ENCODE measurements at regions not wholly inside any gene's neighbourhood (a gene's known extent, or its start where the extent isn't known, plus 50 kb on each side); places are given as distances from the start of the nearest gene placed in this dataset.

DNA sequence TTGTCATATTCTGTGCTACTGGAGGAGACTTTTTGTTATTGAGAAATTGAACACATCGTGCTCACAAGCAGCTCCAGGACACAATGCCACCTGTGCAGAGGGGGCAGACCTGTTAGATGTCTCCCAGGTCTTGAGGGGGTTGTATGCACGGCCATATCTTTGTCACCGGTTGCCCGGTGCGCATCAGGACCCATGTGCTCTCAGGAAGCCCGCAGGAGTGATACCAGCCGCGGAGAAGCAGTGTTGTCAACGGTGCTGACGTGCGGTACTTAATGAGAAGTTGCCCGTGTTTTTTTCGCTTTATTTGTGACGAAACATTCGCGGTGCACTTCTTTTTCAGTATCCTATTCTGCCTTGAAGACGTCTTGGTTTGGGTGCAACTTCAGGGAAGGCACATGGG, 128.2 kb upstream of the RTL1 start:
- H3K27me3 ChIP-seq (ENCODE audit: insufficient read depth): no peaks in the 10 kb centered on the region
- H2AFZ ChIP-seq (ENCODE audit: low read depth): no peak overlapping the region
- POLR2A ChIA-PET: no interaction called here
- H4K20me1 ChIP-seq (ENCODE audit: insufficient read depth): no peaks in the 10 kb centered on the region
- no peak for DNase-seq
- H3K9me2 ChIP-seq: no peaks in the 10 kb centered on the region
- no peaks in the 10 kb centered on the region for H3K4me1 ChIP-seq (ENCODE audit: control insufficient read depth in 1 of 2, insufficient read depth in 2 of 2, low read depth in 1 of 2, low read length in 1 of 2)
- H3K4me2 ChIP-seq: no peak overlapping the region
- no peaks in the 10 kb centered on the region for H3K79me2 ChIP-seq (ENCODE audit: insufficient read depth)
- H3K9ac ChIP-seq: no peak overlapping the region
- no peaks in the 10 kb centered on the region for H3F3A ChIP-seq (replicated peaks; ENCODE audit: insufficient read depth)
- TF ChIP-seq MEF2A (IDR thresholded peaks at IDR 0.05; ENCODE audit: borderline replicate concordance, low read depth) (no peak), EZH2phosphoT487 (IDR thresholded peaks at IDR 0.05; ENCODE audit: borderline replicate concordance, low read depth) (no peak), TAF1 (IDR thresholded peaks at IDR 0.05; ENCODE audit: borderline replicate concordance, low read depth, low read length) (no peak), CHD2 (IDR thresholded peaks at IDR 0.05; ENCODE audit: low read length, partially characterized antibody) (no peak), FOSL2 (IDR thresholded peaks at IDR 0.05; ENCODE audit: borderline replicate concordance, low read depth) (no peak), TCF12 (IDR thresholded peaks at IDR 0.05) (no peak), EP300 (IDR thresholded peaks at IDR 0.05; ENCODE audit: borderline replicate concordance in 1 of 2, low read depth in 1 of 2, low read length in 1 of 2) (no peak), GABPA (IDR thresholded peaks at IDR 0.05; ENCODE audit: low read depth) (no peak), NFIC (IDR thresholded peaks at IDR 0.05; ENCODE audit: borderline replicate concordance) (no peak), POLR2AphosphoS5 (IDR thresholded peaks at IDR 0.05; ENCODE audit: low read depth, low read length) (no peak), NRF1 (IDR thresholded peaks at IDR 0.05; ENCODE audit: low read depth, low read length) (no peak)
- TF ChIP-seq, protein P1, sequence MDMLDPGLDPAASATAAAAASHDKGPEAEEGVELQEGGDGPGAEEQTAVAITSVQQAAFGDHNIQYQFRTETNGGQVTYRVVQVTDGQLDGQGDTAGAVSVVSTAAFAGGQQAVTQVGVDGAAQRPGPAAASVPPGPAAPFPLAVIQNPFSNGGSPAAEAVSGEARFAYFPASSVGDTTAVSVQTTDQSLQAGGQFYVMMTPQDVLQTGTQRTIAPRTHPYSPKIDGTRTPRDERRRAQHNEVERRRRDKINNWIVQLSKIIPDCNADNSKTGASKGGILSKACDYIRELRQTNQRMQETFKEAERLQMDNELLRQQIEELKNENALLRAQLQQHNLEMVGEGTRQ (IDR thresholded peaks at IDR 0.05; ENCODE audit: borderline replicate concordance, low read depth, low read length): no peak
- TF ChIP-seq, protein P2, sequence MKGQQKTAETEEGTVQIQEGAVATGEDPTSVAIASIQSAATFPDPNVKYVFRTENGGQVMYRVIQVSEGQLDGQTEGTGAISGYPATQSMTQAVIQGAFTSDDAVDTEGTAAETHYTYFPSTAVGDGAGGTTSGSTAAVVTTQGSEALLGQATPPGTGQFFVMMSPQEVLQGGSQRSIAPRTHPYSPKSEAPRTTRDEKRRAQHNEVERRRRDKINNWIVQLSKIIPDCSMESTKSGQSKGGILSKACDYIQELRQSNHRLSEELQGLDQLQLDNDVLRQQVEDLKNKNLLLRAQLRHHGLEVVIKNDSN (IDR thresholded peaks at IDR 0.05; ENCODE audit: borderline replicate concordance, low read depth): no peak
- TF ChIP-seq, protein P3, sequence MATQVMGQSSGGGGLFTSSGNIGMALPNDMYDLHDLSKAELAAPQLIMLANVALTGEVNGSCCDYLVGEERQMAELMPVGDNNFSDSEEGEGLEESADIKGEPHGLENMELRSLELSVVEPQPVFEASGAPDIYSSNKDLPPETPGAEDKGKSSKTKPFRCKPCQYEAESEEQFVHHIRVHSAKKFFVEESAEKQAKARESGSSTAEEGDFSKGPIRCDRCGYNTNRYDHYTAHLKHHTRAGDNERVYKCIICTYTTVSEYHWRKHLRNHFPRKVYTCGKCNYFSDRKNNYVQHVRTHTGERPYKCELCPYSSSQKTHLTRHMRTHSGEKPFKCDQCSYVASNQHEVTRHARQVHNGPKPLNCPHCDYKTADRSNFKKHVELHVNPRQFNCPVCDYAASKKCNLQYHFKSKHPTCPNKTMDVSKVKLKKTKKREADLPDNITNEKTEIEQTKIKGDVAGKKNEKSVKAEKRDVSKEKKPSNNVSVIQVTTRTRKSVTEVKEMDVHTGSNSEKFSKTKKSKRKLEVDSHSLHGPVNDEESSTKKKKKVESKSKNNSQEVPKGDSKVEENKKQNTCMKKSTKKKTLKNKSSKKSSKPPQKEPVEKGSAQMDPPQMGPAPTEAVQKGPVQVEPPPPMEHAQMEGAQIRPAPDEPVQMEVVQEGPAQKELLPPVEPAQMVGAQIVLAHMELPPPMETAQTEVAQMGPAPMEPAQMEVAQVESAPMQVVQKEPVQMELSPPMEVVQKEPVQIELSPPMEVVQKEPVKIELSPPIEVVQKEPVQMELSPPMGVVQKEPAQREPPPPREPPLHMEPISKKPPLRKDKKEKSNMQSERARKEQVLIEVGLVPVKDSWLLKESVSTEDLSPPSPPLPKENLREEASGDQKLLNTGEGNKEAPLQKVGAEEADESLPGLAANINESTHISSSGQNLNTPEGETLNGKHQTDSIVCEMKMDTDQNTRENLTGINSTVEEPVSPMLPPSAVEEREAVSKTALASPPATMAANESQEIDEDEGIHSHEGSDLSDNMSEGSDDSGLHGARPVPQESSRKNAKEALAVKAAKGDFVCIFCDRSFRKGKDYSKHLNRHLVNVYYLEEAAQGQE (IDR thresholded peaks at IDR 0.05; ENCODE audit: low read depth, low read length): no peak
- TF ChIP-seq, protein P4, sequence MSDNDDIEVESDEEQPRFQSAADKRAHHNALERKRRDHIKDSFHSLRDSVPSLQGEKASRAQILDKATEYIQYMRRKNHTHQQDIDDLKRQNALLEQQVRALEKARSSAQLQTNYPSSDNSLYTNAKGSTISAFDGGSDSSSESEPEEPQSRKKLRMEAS (IDR thresholded peaks at IDR 0.05; ENCODE audit: low read depth): no peak
- H3K36me3 ChIP-seq (replicated peaks in 1 of 2; ENCODE audit: control insufficient read depth in 1 of 2, insufficient read depth in 2 of 2, low read length in 1 of 2): no peaks in the 10 kb centered on the region
- H3K4me3 ChIP-seq (ENCODE audit: low read depth in 2 of 2, low read length in 1 of 2): no peak overlapping the region
- no peaks in the 10 kb centered on the region for H3K9me3 ChIP-seq
- 70% methylated on average over 15 of the region's 17 CpGs for WGBS (ENCODE audit: low lambda C conversion rate)
- no peak overlapping the region for H3K27ac ChIP-seq (ENCODE audit: low read depth in 2 of 2, low read length in 1 of 2)
- CTCF ChIA-PET: no interaction called here

All from SK-N-SH (cell line).